ENCODE measurements at regions not wholly inside any gene's neighbourhood (a gene's known extent, or its start where the extent isn't known, plus 50 kb on each side); places are given as distances from the start of the nearest gene placed in this dataset.
"Not testable (repeated sequence)": the region's sequence is repeated elsewhere in the genome, so short reads cannot be mapped to it uniquely, and the experiment has no call there.

DNA sequence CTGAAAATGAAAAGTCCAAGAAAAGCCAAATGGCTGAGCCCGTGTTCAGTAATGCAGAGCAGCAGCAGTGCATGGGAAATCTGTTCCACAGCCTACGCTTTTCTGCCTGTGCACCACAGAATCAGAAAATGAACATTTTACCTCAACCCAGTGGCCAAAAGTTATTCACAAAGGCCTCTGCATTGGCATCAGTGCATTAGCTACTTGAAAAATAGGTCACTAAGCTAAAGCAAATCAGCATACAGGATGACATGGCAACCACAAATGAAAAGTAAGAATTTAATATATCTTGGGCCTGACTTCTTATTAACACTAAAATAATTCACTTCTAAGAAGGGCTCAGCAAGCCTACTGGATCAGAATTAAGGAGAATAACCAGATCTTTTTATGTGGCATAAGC is 1145.3 kb upstream of the CHAC2 start:
- no peak for DNase-seq
- Mint-ChIP-seq H3K36me3 (no peaks in the 10 kb centered on the region), H3K27me3 (no peaks in the 10 kb centered on the region), H3K9me3 (peaks cover 2 to 10% (median 4%) of the 10 kb centered on the region in 5 donors), H3K4me3 (no peak overlapping the region), H3K4me1 (no peaks in the 10 kb centered on the region), H3K27ac (no peak overlapping the region)
- Histone ChIP-seq H3K4me3 (ENCODE audit: low read length) (no peak overlapping the region), H3K4me1 (ENCODE audit: insufficient read depth, low read length) (no peaks in the 10 kb centered on the region), H3K27ac (ENCODE audit: low read depth, low read length) (no peak overlapping the region), H3K36me3 (ENCODE audit: insufficient read depth, low read length) (no peaks in the 10 kb centered on the region), H3K9me3 (ENCODE audit: low read length) (no peaks in the 10 kb centered on the region), H3K27me3 (ENCODE audit: insufficient read depth, low read length, poor library complexity, severe bottlenecking) (no peaks in the 10 kb centered on the region)
- POLR2A ChIA-PET = no interaction called here
- CTCF ChIA-PET = no interaction called here

DNA sequence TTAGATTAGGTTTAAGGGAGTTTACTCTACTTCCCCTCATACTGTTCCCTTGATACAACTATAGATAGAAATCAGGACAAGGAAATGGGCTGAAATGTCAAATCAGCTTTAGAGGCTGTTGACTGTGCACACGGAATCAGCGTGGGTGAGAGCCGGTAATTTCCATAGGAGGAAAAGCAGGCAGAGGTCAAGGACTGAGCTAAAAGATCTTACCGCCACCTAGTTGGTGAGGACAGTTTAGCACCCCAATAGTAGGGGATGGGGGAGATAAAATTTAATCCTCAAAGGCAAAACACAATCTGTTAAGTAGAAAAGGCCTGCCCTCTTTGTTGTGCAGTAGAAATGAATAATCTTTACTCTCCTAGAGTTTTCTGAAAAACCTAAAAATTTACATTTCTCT is 1154.5 kb upstream of the CHAC2 start:
- Mint-ChIP-seq H3K4me1 (no peaks in the 10 kb centered on the region), H3K36me3 (no peaks in the 10 kb centered on the region), H3K4me3 (no peak overlapping the region), H3K9me3 (peaks cover 0 to 13% (median 8%) of the 10 kb centered on the region in 5 donors), H3K27ac (no peak overlapping the region), H3K27me3 (no peaks in the 10 kb centered on the region)
- Histone ChIP-seq H3K36me3 (ENCODE audit: insufficient read depth, low read length) (no peaks in the 10 kb centered on the region), H3K27ac (ENCODE audit: low read depth, low read length) (no peak overlapping the region), H3K9me3 (ENCODE audit: low read length) (no peaks in the 10 kb centered on the region), H3K4me1 (ENCODE audit: insufficient read depth, low read length) (no peaks in the 10 kb centered on the region), H3K4me3 (ENCODE audit: low read length) (no peak overlapping the region), H3K27me3 (ENCODE audit: insufficient read depth, low read length, poor library complexity, severe bottlenecking) (no peaks in the 10 kb centered on the region)
- DNase-seq = no peak
- ChIA-PET POLR2A (no interaction called here), CTCF (no interaction called here)

DNA sequence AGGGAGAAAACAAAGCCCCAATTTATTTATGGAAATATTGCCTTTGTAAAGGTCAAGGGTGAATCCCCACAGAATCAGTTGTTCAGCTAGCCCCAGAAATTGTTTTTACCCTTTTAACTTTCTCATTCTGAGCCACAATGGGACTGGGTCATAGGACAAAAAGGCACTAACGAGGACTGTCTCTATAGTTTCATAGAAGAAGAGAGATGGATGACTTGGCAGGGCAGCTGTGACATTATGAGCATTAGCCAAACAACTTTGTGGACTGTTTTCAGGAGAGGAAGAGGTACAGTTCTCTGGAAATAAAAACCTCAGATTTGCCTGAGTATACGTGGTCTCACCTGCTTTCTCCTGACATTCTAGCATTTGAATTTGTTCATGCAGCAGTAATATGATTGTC is 1155.8 kb upstream of the CHAC2 start:
- ChIA-PET CTCF (no interaction called here), POLR2A (no interaction called here)
- Histone ChIP-seq H3K36me3 (ENCODE audit: insufficient read depth, low read length) (no peaks in the 10 kb centered on the region), H3K4me3 (ENCODE audit: low read length) (no peak overlapping the region), H3K27me3 (ENCODE audit: insufficient read depth, low read length, poor library complexity, severe bottlenecking) (no peaks in the 10 kb centered on the region), H3K4me1 (ENCODE audit: insufficient read depth, low read length) (no peaks in the 10 kb centered on the region), H3K9me3 (ENCODE audit: low read length) (no peaks in the 10 kb centered on the region), H3K27ac (ENCODE audit: low read depth, low read length) (no peak overlapping the region)
- no peaks in the 10 kb centered on the region for H3K27me3 Mint-ChIP-seq
- H3K4me1 Mint-ChIP-seq = no peaks in the 10 kb centered on the region
- no peak for DNase-seq
- H3K9me3 Mint-ChIP-seq = peaks cover 0 to 8% (median 7%) of the 10 kb centered on the region in 5 donors
- H3K36me3 Mint-ChIP-seq = no peaks in the 10 kb centered on the region
- H3K4me3 Mint-ChIP-seq = no peak overlapping the region
- H3K27ac Mint-ChIP-seq = no peak overlapping the region

DNA sequence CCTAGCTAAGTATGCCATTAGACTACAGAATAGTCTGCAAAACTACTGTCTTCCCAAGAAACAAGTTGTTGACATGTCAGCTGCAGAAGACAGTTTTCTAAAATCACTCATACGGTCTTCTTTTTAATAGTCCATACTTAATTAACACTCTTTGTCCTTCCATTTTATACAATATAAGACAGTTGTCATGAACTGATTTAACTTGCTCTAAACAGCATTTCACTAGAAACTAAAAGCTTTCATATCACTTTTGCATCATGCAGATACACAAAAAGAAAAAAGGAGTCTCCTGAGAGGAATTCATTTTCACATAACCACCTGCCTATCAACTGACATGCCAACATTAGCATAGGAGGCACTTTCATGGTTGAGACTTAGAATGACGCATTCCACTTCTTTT is 1159.6 kb upstream of the CHAC2 start:
- Histone ChIP-seq H3K27me3 (ENCODE audit: insufficient read depth, low read length, poor library complexity, severe bottlenecking) (no peaks in the 10 kb centered on the region), H3K4me3 (ENCODE audit: low read length) (no peak overlapping the region), H3K4me1 (ENCODE audit: insufficient read depth, low read length) (no peaks in the 10 kb centered on the region), H3K9me3 (ENCODE audit: low read length) (no peaks in the 10 kb centered on the region), H3K27ac (ENCODE audit: low read depth, low read length) (no peak overlapping the region), H3K36me3 (ENCODE audit: insufficient read depth, low read length) (no peaks in the 10 kb centered on the region)
- ChIA-PET POLR2A (no interaction called here), CTCF (no interaction called here)
- Mint-ChIP-seq H3K9me3 (peaks cover 0 to 24% (median 5%) of the 10 kb centered on the region in 5 donors), H3K36me3 (no peaks in the 10 kb centered on the region), H3K27ac (no peak overlapping the region), H3K4me1 (no peaks in the 10 kb centered on the region), H3K27me3 (no peaks in the 10 kb centered on the region), H3K4me3 (no peak overlapping the region)
- DNase-seq = no peak

DNA sequence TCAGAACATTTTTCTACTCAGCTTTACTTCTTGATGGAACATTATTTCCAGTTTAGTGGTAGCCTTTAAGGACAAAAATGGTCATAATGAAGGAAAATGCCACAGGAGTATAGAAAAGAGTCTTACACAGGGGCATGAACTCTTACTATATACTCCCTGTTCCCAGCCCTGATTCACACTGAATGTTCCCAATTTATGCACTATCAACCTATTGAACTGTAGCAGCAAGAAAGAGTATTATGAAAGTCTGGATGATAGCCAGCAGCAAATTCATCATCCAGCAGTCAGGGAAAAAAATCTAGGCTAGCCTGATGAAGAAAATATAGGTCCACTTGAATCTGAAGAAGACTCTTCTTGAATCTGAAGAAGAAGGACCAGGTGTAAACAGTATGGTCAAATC is 1170.3 kb upstream of the CHAC2 start:
- H3K9me3 ChIP-seq (ENCODE audit: low read length) = no peaks in the 10 kb centered on the region
- no peaks in the 10 kb centered on the region for H3K27me3 Mint-ChIP-seq
- H3K4me3 ChIP-seq (ENCODE audit: low read length) = no peak overlapping the region
- no peaks in the 10 kb centered on the region for H3K27me3 ChIP-seq (ENCODE audit: insufficient read depth, low read length, poor library complexity, severe bottlenecking)
- H3K4me1 ChIP-seq (ENCODE audit: insufficient read depth, low read length) = no peaks in the 10 kb centered on the region
- H3K4me3 Mint-ChIP-seq = no peak overlapping the region
- peaks cover under 1 to 17% (median 3%) of the 10 kb centered on the region in 5 donors for H3K9me3 Mint-ChIP-seq
- H3K27ac ChIP-seq (ENCODE audit: low read depth, low read length) = no peak overlapping the region
- H3K36me3 ChIP-seq (ENCODE audit: insufficient read depth, low read length) = no peaks in the 10 kb centered on the region
- no peaks in the 10 kb centered on the region for H3K36me3 Mint-ChIP-seq
- POLR2A ChIA-PET = no interaction called here
- H3K4me1 Mint-ChIP-seq = no peaks in the 10 kb centered on the region
- no peak overlapping the region for H3K27ac Mint-ChIP-seq
- CTCF ChIA-PET = no interaction called here
- no peak for DNase-seq

DNA sequence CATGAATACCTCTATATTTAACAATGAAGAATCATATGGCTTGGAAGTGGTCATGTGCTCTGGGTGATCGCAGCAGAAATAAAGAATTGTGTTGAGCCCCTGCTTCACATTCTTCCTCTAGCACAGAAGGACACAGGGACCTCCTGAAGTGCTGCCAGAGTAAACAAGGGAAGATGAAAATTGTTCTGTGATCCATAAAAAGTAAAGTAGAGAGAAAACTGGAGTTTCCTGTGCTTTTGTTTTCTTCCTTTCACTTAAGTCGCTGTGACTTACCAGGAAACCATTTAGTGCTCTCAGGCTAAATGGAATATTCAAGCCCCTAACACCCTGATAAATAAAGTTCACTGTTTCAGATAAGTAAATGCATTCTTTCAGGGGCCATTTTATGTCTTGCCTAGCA is 1173.6 kb upstream of the CHAC2 start:
- H3K4me1 ChIP-seq (ENCODE audit: insufficient read depth, low read length) = no peaks in the 10 kb centered on the region
- no peaks in the 10 kb centered on the region for H3K27me3 Mint-ChIP-seq
- CTCF ChIA-PET = no interaction called here

DNA sequence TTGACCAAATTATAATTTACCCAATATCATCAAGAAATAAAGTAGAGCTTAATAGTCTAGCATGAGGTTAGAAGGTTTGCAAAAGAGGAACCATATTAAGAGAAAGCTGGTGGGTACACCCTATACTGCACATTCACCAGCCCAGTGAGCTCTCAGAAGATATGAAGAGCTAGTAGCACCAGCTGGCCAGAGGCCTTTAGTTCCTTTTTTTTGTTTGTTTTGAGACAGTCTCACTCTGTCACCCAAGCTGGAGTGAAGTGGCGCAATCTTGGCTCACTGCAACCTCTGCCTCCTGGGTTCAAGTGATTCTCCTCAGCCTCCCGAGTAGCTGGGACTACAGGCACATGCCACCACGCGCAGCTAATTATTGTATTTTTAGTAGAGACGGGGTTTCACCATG is 1183.5 kb upstream of the CHAC2 start:
- H3K4me3 Mint-ChIP-seq = not testable (repeated sequence)

More for the DNA sequence above, 1173.6 kb upstream of the CHAC2 start:
- no peak overlapping the region for H3K27ac Mint-ChIP-seq
- peaks cover 9 to 28% (median 20%) of the 10 kb centered on the region in 5 donors for H3K9me3 Mint-ChIP-seq
- H3K36me3 ChIP-seq (ENCODE audit: insufficient read depth, low read length) = no peaks in the 10 kb centered on the region
- no peak overlapping the region for H3K4me3 Mint-ChIP-seq
- no peaks in the 10 kb centered on the region for H3K27me3 ChIP-seq (ENCODE audit: insufficient read depth, low read length, poor library complexity, severe bottlenecking)
- POLR2A ChIA-PET = no interaction called here
- no peaks in the 10 kb centered on the region for H3K4me1 Mint-ChIP-seq
- H3K36me3 Mint-ChIP-seq = no peaks in the 10 kb centered on the region
- no peak overlapping the region for H3K4me3 ChIP-seq (ENCODE audit: low read length)
- no peak overlapping the region for H3K27ac ChIP-seq (ENCODE audit: low read depth, low read length)
- H3K9me3 ChIP-seq (ENCODE audit: low read length) = no peaks in the 10 kb centered on the region
- DNase-seq = no peak

DNA sequence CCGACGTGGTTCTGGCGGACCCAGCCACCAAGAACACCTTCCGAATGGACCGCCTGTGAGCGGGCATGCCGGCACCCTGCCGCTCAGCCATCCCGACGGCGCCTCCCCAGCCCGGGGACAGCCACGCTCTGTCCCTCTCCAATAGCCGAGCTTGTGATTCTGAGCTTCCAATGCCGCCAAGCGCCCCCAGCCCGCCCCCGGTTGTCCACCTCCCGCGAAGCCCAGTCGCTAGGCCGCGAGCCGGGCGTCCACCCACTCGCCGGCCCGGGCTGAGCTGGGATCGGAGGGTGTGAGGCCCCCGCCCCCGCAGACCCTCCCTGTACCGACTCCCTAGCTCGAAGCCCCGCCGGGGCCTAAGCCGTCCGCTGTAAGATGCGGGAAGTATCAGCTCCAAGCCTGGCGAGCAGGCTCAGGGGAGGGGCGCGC is 1195.1 kb upstream of the CHAC2 start:
- Mint-ChIP-seq H3K27ac (no peak overlapping the region), H3K9me3 (peaks cover 27 to 42% (median 37%) of the 10 kb centered on the region in 5 donors), H3K27me3 (no peaks in the 10 kb centered on the region), H3K4me1 (no peaks in the 10 kb centered on the region), H3K4me3 (no peak overlapping the region), H3K36me3 (peaks cover 0 to 6% (median 0%) of the 10 kb centered on the region in 3 donors)
- CTCF ChIA-PET = no interaction called here
- Histone ChIP-seq H3K27ac (ENCODE audit: low read depth, low read length) (no peak overlapping the region), H3K27me3 (ENCODE audit: insufficient read depth, low read length, poor library complexity, severe bottlenecking) (no peaks in the 10 kb centered on the region), H3K36me3 (ENCODE audit: insufficient read depth, low read length) (no peaks in the 10 kb centered on the region), H3K9me3 (ENCODE audit: low read length) (no peaks in the 10 kb centered on the region), H3K4me3 (ENCODE audit: low read length) (no peak overlapping the region), H3K4me1 (ENCODE audit: insufficient read depth, low read length) (no peaks in the 10 kb centered on the region)
- DNase-seq = no peak
- POLR2A ChIA-PET = no interaction called here

More for the DNA sequence above, 1183.5 kb upstream of the CHAC2 start:
- H3K4me1 ChIP-seq (ENCODE audit: insufficient read depth, low read length); H3K27me3 Mint-ChIP-seq; H3K9me3 ChIP-seq (ENCODE audit: low read length); H3K4me1 Mint-ChIP-seq; POLR2A ChIA-PET; H3K27ac Mint-ChIP-seq; H3K36me3 Mint-ChIP-seq; CTCF ChIA-PET; H3K4me3 ChIP-seq (ENCODE audit: low read length); DNase-seq; H3K27ac ChIP-seq (ENCODE audit: low read depth, low read length); H3K27me3 ChIP-seq (ENCODE audit: insufficient read depth, low read length, poor library complexity, severe bottlenecking); H3K36me3 ChIP-seq (ENCODE audit: insufficient read depth, low read length): not testable (repeated sequence)
- peaks cover 10 to 42% (median 18%) of the 10 kb centered on the region in 5 donors for H3K9me3 Mint-ChIP-seq

Data from CD8-positive, alpha-beta memory T cell (primary cell).